ENCODE measurements at regions not wholly inside any gene's neighbourhood (a gene's known extent, or its start where the extent isn't known, plus 50 kb on each side); places are given as distances from the start of the nearest gene placed in this dataset.

- Histone ChIP-seq H3K27ac (ENCODE audit: extremely low read depth, low read depth, low read length) (no peak overlapping the region), H3K4me1 (ENCODE audit: control insufficient read depth, insufficient read depth, low read length) (no peaks in the 10 kb centered on the region), H3K36me3 (ENCODE audit: control insufficient read depth in 2 of 2, insufficient read depth in 1 of 2, low read length in 2 of 2) (no peaks in the 10 kb centered on the region), H3K4me3 (ENCODE audit: low read depth, low read length) (no peak overlapping the region), H3K9me3 (ENCODE audit: control insufficient read depth, insufficient read depth, low read depth, low read length) (no peaks in the 10 kb centered on the region)
- ChIA-PET POLR2A (no interaction called here), CTCF (interaction anchor here (0.7 to 2.1 kb wide), 3 partner anchors 12 to 75 kb away, joined by 3 to 12 read pairs (median 9); no protein-coding TSS in a partner anchor)
- no peak for TF ChIP-seq ZNF112 (tag by site-specific recombination; IDR thresholded peaks at IDR 0.05)
- no peak for TF ChIP-seq KLF7 (tag by site-specific recombination; IDR thresholded peaks at IDR 0.05; ENCODE audit: borderline replicate concordance)
- no peak for TF ChIP-seq ZNF223 (tag by site-specific recombination; IDR thresholded peaks at IDR 0.05)
- no peak for TF ChIP-seq ZNF549 (tag by site-specific recombination; IDR thresholded peaks at IDR 0.05)
- no peak for TF ChIP-seq ZNF707 (tag by site-specific recombination; IDR thresholded peaks at IDR 0.05)
- no peak for TF ChIP-seq ZNF350 (tag by site-specific recombination; IDR thresholded peaks at IDR 0.05)
- no peak for TF ChIP-seq ZNF560 (tag by site-specific recombination; IDR thresholded peaks at IDR 0.05; ENCODE audit: borderline replicate concordance)
- no peak for TF ChIP-seq ZSCAN30 (tag by site-specific recombination; IDR thresholded peaks at IDR 0.05)
- TF ChIP-seq SCRT1 (tag by site-specific recombination; IDR thresholded peaks at IDR 0.05; ENCODE audit: borderline replicate concordance) = no peak
- no peak for TF ChIP-seq CTCF (tag by site-specific recombination; IDR thresholded peaks at IDR 0.05)
- TF ChIP-seq PATZ1 (tag by site-specific recombination; IDR thresholded peaks at IDR 0.05) = no peak
- TF ChIP-seq ZNF521 (tag by site-specific recombination; IDR thresholded peaks at IDR 0.05) = no peak
These were observed 67.8 kb upstream of the LSM6 start for GRCh38 chr4:146107587-146108240.

- H3K27ac ChIP-seq (ENCODE audit: extremely low read depth, low read depth, low read length) = no peak overlapping the region
- H3K4me3 ChIP-seq (ENCODE audit: low read depth, low read length) = no peak overlapping the region
- H3K36me3 ChIP-seq (ENCODE audit: control insufficient read depth in 2 of 2, insufficient read depth in 1 of 2, low read length in 2 of 2) = no peaks in the 10 kb centered on the region
- CTCF ChIA-PET = no interaction called here
- POLR2A ChIA-PET = no interaction called here
- no peaks in the 10 kb centered on the region for H3K4me1 ChIP-seq (ENCODE audit: control insufficient read depth, insufficient read depth, low read length)
- no peaks in the 10 kb centered on the region for H3K9me3 ChIP-seq (ENCODE audit: control insufficient read depth, insufficient read depth, low read depth, low read length)
- no peak for TF ChIP-seq ZNF560 (tag by site-specific recombination; IDR thresholded peaks at IDR 0.05; ENCODE audit: borderline replicate concordance)
- TF ChIP-seq ZNF423 (tag by site-specific recombination; IDR thresholded peaks at IDR 0.05) = no peak
- no peak for TF ChIP-seq OVOL3 (tag by site-specific recombination; IDR thresholded peaks at IDR 0.05)
- no peak for TF ChIP-seq ZBTB8A (tag by site-specific recombination; IDR thresholded peaks at IDR 0.05)
- no peak for TF ChIP-seq PRDM2 (tag by site-specific recombination; IDR thresholded peaks at IDR 0.05; ENCODE audit: borderline replicate concordance)
- TF ChIP-seq ZNF624 (tag by site-specific recombination; IDR thresholded peaks at IDR 0.05) = no peak
- no peak for TF ChIP-seq ZNF248 (tag by site-specific recombination; IDR thresholded peaks at IDR 0.05)
- TF ChIP-seq ZNF585B (tag by site-specific recombination; IDR thresholded peaks at IDR 0.05) = no peak
- no peak for TF ChIP-seq ZNF114 (tag by site-specific recombination; IDR thresholded peaks at IDR 0.05)
- no peak for TF ChIP-seq ZNF521 (tag by site-specific recombination; IDR thresholded peaks at IDR 0.05)
- no peak for TF ChIP-seq ZNF121 (tag by site-specific recombination; IDR thresholded peaks at IDR 0.05)
- no peak for TF ChIP-seq ZSCAN30 (tag by site-specific recombination; IDR thresholded peaks at IDR 0.05)
- TF ChIP-seq ZNF626 (tag by site-specific recombination; IDR thresholded peaks at IDR 0.05) = no peak
- TF ChIP-seq ZNF571 (tag by site-specific recombination; IDR thresholded peaks at IDR 0.05) = no peak
- no peak for TF ChIP-seq ATF2 (tag by site-specific recombination; IDR thresholded peaks at IDR 0.05; ENCODE audit: low read depth)
- TF ChIP-seq ZNF292 (tag by site-specific recombination; IDR thresholded peaks at IDR 0.05; ENCODE audit: borderline replicate concordance, low read depth) = no peak
These were observed 70.1 kb upstream of the LSM6 start for GRCh38 chr4:146105464-146105863.

All from HEK293 (cell line).